Vagina (tissue), 2 donors: ENCODE measurements at regions not wholly inside any gene's neighbourhood (a gene's known extent, or its start where the extent isn't known, plus 50 kb on each side); places are given as distances from the start of the nearest gene placed in this dataset.
A peak's percentile ranks its signal among the peaks of the same experiment; 100 is the strongest.
"Not testable (repeated sequence)": the region's sequence is repeated elsewhere in the genome, so short reads cannot be mapped to it uniquely, and the experiment has no call there.

ENCODE experiments used
- CTCF ChIP-seq, 3 experiments: fragments of 450-650 bp in 2 of 3; fragments of 200-600 bp in 1 of 3; sonication (generic) in 1 of 3; IDR thresholded peaks; one replicate each; pipeline ENCODE4 v1.5.1; 2017 to 2019; ENCODE audit warnings: antibody characterized with exemption in 3 of 3, mild to moderate bottlenecking in 2 of 3, moderate library complexity in 2 of 3
- POLR2A ChIP-seq, 2 donors: fragments of 450-650 bp; IDR thresholded peaks; one replicate each; pipeline ENCODE4 v1.6.1; 2017; ENCODE audit warnings: antibody characterized with exemption in 2 of 2, mild to moderate bottlenecking in 2 of 2, moderate library complexity in 2 of 2
- POLR2AphosphoS5 ChIP-seq, 2 donors: sonication (generic); formaldehyde crosslinking; IDR thresholded peaks; one replicate each; pipeline ENCODE4 v1.9.0; 2017; ENCODE audit warnings: antibody characterized with exemption in 2 of 2, mild to moderate bottlenecking in 2 of 2, low read depth in 1 of 2; ENCODE audit not compliant: insufficient read depth in 1 of 2

- not testable (repeated sequence) for TF ChIP-seq POLR2A, CTCF (IDR thresholded peaks at IDR 0.05)
- TF ChIP-seq POLR2AphosphoS5 (IDR thresholded peaks at IDR 0.05; ENCODE audit: insufficient read depth in 1 of 2, low read depth in 1 of 2), result peak; percentile 56 to 79
These were observed 231.2 kb upstream of the FRG2C start for GRCh38 chr3:75432885-75433284.
